Central memory CD8-positive, alpha-beta T cell (primary cell): ENCODE measurements at regions not wholly inside any gene's neighbourhood (a gene's known extent, or its start where the extent isn't known, plus 50 kb on each side); places are given as distances from the start of the nearest gene placed in this dataset.

Experiments used
- ATAC-seq: fragments of 150-1000 bp; cut with Tn5 transposase; replicated peaks from 2 replicates; pipeline ENCODE4 v1.10.0; 2022; ENCODE audit warnings: mild to moderate bottlenecking, moderate FRiP score, moderate number of reproducible peaks; ENCODE audit not compliant: poor library complexity, severe bottlenecking; ENCODE audit errors: extremely low read depth
- DNase-seq, 2 donors: peaks; one replicate each; pipeline ENCODE4 v3.0.0; 2021; ENCODE audit warnings: low spot score in 2 of 2
- H3K27ac Mint-ChIP-seq: one replicate; pipeline ENCODE4 v1.8.0; 2022; ENCODE audit warnings: low read depth, mild to moderate bottlenecking, moderate library complexity, mixed read lengths
- H3K27me3 Mint-ChIP-seq: one replicate; pipeline ENCODE4 v1.8.0; 2022; ENCODE audit warnings: mixed read lengths
- H3K36me3 Mint-ChIP-seq: one replicate; pipeline ENCODE4 v1.8.0; 2022; ENCODE audit warnings: mild to moderate bottlenecking, moderate library complexity, mixed read lengths; ENCODE audit not compliant: insufficient read depth
- H3K4me1 Mint-ChIP-seq: one replicate; pipeline ENCODE4 v1.8.0; 2022; ENCODE audit warnings: mixed read lengths
- H3K4me3 Mint-ChIP-seq: one replicate; pipeline ENCODE4 v1.8.0; 2022; ENCODE audit warnings: mild to moderate bottlenecking, moderate library complexity, mixed read lengths
- H3K9me3 Mint-ChIP-seq: one replicate; pipeline ENCODE4 v1.8.0; 2022; ENCODE audit warnings: mixed read lengths

DNA sequence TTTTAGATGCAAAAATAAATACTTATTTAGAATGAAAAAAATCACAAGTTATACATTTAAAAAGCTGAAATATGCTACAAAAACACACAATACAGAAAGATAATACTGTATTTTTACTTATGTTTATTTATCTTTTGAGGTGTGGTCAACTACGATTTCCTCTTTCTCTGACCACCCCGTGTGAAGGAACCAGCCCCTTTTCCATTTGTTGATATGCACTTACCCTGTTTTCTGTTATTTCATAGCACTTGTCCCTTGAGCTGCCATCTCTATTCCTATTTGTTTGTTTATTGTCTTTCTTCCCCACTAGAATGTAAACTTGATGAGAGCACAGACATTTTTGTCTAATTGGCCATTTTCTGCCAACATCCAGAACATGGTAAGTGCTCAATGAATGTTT, 460.5 kb upstream of the TRIB2 start:
- no peak for DNase-seq
- Mint-ChIP-seq H3K4me1 (no peaks in the 10 kb centered on the region), H3K27ac (no peak overlapping the region), H3K27me3 (no peaks in the 10 kb centered on the region), H3K4me3 (no peak overlapping the region), H3K9me3 (no peaks in the 10 kb centered on the region), H3K36me3 (no peaks in the 10 kb centered on the region)
- ATAC-seq, result no peak

- Mint-ChIP-seq H3K36me3 (no peaks in the 10 kb centered on the region), H3K27me3 (no peaks in the 10 kb centered on the region), H3K27ac (no peak overlapping the region), H3K4me1 (no peaks in the 10 kb centered on the region), H3K9me3 (no peaks in the 10 kb centered on the region), H3K4me3 (no peak overlapping the region)
- no peak for DNase-seq
- no peak for ATAC-seq
These were observed 459.3 kb upstream of the TRIB2 start for GRCh38 chr2:12257476-12257875.

GRCh38 chr2:12259493-12259892, 457.2 kb upstream of the TRIB2 start:
- Mint-ChIP-seq H3K36me3 (no peaks in the 10 kb centered on the region), H3K9me3 (no peaks in the 10 kb centered on the region), H3K4me3 (no peak overlapping the region), H3K27ac (no peak overlapping the region), H3K27me3 (no peaks in the 10 kb centered on the region), H3K4me1 (peaks cover 5% of the 10 kb centered on the region)
- DNase-seq, result no peak
- ATAC-seq, result no peak

GRCh38 chr2:12261986-12262680, 454.6 kb upstream of the TRIB2 start:
- no peak overlapping the region for H3K4me3 Mint-ChIP-seq
- H3K27ac Mint-ChIP-seq, result no peak overlapping the region

GRCh38 chr2:12262681-12263436, 453.9 kb upstream of the TRIB2 start:
- ATAC-seq (no peak), DNase-seq (no peak)
- H3K36me3 Mint-ChIP-seq, result no peaks in the 10 kb centered on the region
- no peak overlapping the region for H3K4me3 Mint-ChIP-seq
- H3K9me3 Mint-ChIP-seq, result no peaks in the 10 kb centered on the region
- H3K27ac Mint-ChIP-seq, result no peak overlapping the region
- peaks cover 6% of the 10 kb centered on the region for H3K4me1 Mint-ChIP-seq
- no peaks in the 10 kb centered on the region for H3K27me3 Mint-ChIP-seq

More at GRCh38 chr2:12261986-12262680, 454.6 kb upstream of the TRIB2 start:
- no peaks in the 10 kb centered on the region for H3K27me3 Mint-ChIP-seq
- H3K9me3 Mint-ChIP-seq, result no peaks in the 10 kb centered on the region
- no peak for ATAC-seq
- no peaks in the 10 kb centered on the region for H3K36me3 Mint-ChIP-seq
- H3K4me1 Mint-ChIP-seq, result peaks cover 6% of the 10 kb centered on the region
- DNase-seq, result no peak

DNA sequence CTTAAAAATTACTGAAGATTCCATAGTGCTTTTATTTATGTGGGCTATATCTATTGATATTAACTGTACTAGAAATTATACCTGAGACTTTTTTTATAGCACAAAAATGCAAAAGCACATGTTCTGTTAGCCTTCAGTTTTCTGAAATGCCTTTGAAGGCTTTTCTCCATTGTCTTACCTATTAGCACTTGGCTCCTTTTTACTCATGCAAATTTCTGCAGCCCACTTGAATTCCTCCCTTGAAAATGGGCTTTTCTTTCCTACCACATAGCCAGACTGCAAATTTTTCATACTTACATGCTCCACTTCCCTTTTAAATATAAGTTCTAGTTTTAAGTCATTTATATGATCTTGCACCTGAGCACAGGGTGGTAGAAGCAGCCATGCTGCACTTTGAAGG, 453.0 kb upstream of the TRIB2 start:
- Mint-ChIP-seq H3K36me3 (no peaks in the 10 kb centered on the region), H3K27me3 (no peaks in the 10 kb centered on the region), H3K4me3 (no peak overlapping the region), H3K27ac (no peak overlapping the region), H3K4me1 (peaks cover 6% of the 10 kb centered on the region), H3K9me3 (no peaks in the 10 kb centered on the region)
- DNase-seq, result no peak
- ATAC-seq, result no peak

DNA sequence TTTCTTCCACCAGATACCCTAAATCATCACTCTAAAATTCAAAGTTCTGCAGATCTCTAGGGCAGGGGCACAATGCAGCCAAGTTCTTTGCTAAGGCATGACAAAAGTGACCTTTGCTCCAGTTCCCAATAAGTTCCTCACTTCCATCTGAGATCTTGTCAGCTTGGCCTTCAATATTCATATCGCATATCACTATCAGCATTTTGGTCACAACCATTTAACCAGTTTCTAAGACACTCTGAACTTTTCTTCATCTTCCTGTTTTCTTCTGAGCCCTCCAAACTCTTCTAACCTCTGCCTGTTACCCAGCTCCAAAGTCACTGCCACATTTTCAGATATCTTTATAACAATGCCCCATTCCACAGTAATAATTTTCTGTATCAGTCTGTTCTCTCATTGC, 452.6 kb upstream of the TRIB2 start:
- Mint-ChIP-seq H3K27ac (no peak overlapping the region), H3K4me1 (peaks cover 6% of the 10 kb centered on the region), H3K27me3 (no peaks in the 10 kb centered on the region), H3K9me3 (no peaks in the 10 kb centered on the region), H3K4me3 (no peak overlapping the region), H3K36me3 (peaks cover 2% of the 10 kb centered on the region)
- DNase-seq, result no peak
- no peak for ATAC-seq

DNA sequence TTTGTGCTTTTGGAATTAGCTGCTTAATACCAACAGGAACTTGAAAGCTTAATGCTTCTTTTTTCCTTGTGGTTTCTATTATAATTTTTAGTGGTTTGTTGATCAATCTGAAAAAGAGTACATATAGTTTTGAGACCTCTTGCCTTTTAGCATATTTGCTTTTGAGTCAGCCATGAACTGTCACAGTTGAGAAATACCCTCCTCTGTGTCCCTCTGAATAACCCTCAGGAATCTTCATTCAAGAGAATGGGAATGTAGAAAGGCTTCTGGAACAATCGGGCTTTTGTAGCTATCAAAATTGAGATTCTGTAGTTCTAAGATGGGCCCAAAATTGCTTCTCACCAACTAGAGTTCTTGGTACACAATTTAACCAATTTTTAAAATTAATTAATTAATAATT, 451.1 kb upstream of the TRIB2 start:
- H3K4me3 Mint-ChIP-seq, result no peak overlapping the region
- no peak for DNase-seq
- no peak overlapping the region for H3K27ac Mint-ChIP-seq

GRCh38 chr2:12267042-12267441, 449.7 kb upstream of the TRIB2 start:
- H3K27me3 Mint-ChIP-seq, result no peaks in the 10 kb centered on the region
- H3K27ac Mint-ChIP-seq, result no peak overlapping the region
- ATAC-seq (no peak), DNase-seq (no peak)
- H3K9me3 Mint-ChIP-seq, result no peaks in the 10 kb centered on the region
- H3K36me3 Mint-ChIP-seq, result peaks cover 2% of the 10 kb centered on the region
- no peak overlapping the region for H3K4me3 Mint-ChIP-seq
- H3K4me1 Mint-ChIP-seq, result peaks cover 14% of the 10 kb centered on the region

More for the DNA sequence above, 451.1 kb upstream of the TRIB2 start:
- no peaks in the 10 kb centered on the region for H3K27me3 Mint-ChIP-seq
- H3K4me1 Mint-ChIP-seq, result peaks cover 6% of the 10 kb centered on the region
- ATAC-seq, result no peak
- H3K9me3 Mint-ChIP-seq, result no peaks in the 10 kb centered on the region
- H3K36me3 Mint-ChIP-seq, result peaks cover 2% of the 10 kb centered on the region

DNA sequence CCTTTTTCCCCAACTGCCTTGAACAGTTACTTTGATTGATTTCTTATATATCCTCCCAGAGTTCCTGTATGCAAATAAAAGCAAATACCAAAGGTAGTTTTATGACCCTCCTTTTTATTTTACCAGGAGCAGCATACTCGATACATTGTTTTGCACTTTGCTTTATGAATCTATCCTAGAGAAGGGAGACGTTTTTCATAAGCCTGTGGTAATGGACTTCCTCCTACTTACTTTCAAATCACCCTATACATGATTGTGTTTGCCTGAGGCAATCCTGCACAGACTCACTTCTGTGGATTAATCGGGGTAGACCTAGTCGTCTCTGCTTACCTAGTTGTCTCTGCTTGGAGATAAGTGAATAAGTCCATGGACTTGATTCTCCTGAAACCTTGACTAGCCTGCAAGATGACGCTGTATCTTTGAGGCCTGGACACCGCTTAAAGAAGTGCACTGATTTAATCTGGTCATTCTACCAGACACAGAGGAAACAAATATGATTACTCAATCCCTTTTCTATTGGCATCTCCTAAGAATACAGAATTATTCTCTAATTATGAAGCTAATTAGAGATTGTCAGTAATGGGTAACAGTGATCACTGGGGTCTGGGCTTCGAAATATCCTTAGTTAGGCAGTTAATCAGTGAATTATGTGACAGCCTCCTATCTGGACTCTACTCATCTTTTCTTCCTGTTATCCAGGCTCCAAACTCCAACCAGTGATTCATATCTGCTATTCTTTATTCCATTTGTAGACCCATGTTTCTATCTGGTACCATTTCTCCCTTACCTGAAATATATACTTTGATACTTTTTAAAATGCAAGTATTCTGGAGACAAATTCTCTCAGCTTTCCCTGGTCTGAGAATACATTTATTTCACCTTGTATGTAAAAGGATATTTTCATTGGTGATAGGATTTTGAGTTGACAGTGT, 447.4 kb upstream of the TRIB2 start:
- no peak overlapping the region for H3K27ac Mint-ChIP-seq
- no peaks in the 10 kb centered on the region for H3K27me3 Mint-ChIP-seq
- no peak overlapping the region for H3K4me3 Mint-ChIP-seq
- H3K36me3 Mint-ChIP-seq, result peaks cover 2% of the 10 kb centered on the region
- ATAC-seq (no peak), DNase-seq (no peak)
- no peaks in the 10 kb centered on the region for H3K9me3 Mint-ChIP-seq
- peaks cover 10% of the 10 kb centered on the region for H3K4me1 Mint-ChIP-seq

DNA sequence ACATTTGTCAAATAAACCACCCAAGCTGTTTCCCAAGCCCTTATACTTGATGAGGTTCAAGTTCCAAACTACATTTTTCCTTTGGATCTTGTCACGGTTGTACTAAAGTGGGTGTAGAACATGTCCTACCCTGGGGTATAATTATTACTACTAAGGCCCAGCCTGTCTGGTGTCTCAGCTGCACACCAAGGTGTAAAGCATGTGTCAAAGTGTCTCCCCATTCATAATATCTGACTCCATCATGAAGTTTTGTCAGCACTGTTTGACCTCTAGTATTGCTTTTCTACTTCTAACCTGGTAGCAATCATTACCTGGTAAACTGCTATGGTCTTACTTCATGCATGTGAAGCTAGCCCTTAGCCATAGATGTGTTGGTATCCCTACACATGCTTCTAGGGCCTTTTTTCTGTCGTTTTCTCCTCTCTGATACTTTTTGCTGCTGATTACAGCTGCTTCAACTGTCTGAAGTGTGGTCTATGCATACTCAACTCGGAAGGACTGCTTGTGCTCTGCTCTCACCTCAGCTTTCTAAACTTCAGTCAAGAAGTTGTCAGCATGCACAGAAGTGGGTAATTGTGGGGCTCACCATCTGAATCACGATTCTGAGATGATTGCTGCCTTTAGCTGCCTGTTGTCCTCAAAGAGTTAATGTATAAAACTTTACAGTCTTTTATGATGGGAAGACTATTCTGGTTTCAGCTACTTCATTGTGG, 445.7 kb upstream of the TRIB2 start:
- peak overlapping the region; percentile 47 for H3K4me3 Mint-ChIP-seq
- H3K27me3 Mint-ChIP-seq, result no peaks in the 10 kb centered on the region
- DNase-seq, result no peak
- peak; percentile 40 for ATAC-seq
- H3K27ac Mint-ChIP-seq, result peak overlapping the region; percentile 54
- H3K4me1 Mint-ChIP-seq, result peaks cover 8% of the 10 kb centered on the region
- H3K9me3 Mint-ChIP-seq, result no peaks in the 10 kb centered on the region
- H3K36me3 Mint-ChIP-seq, result peaks cover 2% of the 10 kb centered on the region

- no peak for ATAC-seq
- Mint-ChIP-seq H3K9me3 (no peaks in the 10 kb centered on the region), H3K27me3 (no peaks in the 10 kb centered on the region), H3K4me1 (peaks cover 8% of the 10 kb centered on the region), H3K27ac (peak overlapping the region; percentile 54), H3K4me3 (peak overlapping the region; percentile 47), H3K36me3 (peaks cover 2% of the 10 kb centered on the region)
- no peak for DNase-seq
These were observed 445.1 kb upstream of the TRIB2 start for GRCh38 chr2:12271589-12271984.
